HG03469 (cell line): ENCODE measurements at regions not wholly inside any gene's neighbourhood (a gene's known extent, or its start where the extent isn't known, plus 50 kb on each side); places are given as distances from the start of the nearest gene placed in this dataset.
"Not testable (repeated sequence)": the region's sequence is repeated elsewhere in the genome, so short reads cannot be mapped to it uniquely, and the experiment has no call there.

ENCODE experiments used
- ATAC-seq: cut with Tn5 transposase; IDR thresholded peaks from one replicate; pipeline ENCODE4 v1.9.1; 2021; ENCODE audit warnings: mild to moderate bottlenecking, moderate library complexity, moderate number of reproducible peaks; ENCODE audit not compliant: unreplicated experiment

DNA sequence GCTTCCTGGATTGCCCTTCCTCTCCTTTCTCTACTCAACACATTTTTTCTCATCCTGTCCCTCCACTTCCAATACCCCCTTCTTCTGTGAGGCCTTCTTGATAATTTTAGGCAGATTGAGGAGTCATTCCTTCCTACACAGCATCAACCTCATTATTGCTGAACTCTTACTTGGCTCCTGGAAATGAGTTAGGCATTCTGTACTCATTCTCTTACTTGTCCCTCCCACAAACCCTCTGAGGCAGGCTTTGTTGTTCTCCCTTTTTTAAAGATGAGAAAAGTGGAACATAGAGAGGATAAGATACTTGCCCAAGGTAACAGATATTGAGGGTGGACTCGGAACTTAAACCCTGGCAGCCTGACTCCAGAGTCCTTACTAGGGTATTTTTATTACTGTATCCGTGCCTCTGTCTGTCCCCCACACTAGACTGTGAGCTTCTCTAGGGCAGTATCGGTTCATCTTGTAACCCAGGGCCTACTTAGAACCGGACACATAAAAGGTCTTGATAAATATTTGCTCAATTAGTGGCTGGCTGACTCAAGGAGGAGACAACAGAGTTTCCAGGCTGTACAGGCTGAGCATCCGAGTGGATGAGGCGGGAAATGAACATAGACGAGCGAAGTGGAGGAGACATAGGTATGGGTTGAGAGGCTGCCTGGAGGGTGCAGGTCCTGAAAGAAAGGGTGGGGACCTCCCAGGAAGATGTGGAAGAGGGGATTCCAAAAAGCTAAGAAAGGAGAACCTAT lies 148.7 kb upstream of the ATP2B2 start:
- ATAC-seq: no peak

GRCh38 chr3:10655105-10655504 lies 149.7 kb upstream of the ATP2B2 start:
- ATAC-seq: no peak

GRCh38 chr3:10657339-10657738 lies 152.0 kb upstream of the ATP2B2 start:
- not testable (repeated sequence) for ATAC-seq

- ATAC-seq: no peak
Measured at GRCh38 chr3:10665592-10665991, 150.4 kb upstream of the SLC6A11 start.

DNA sequence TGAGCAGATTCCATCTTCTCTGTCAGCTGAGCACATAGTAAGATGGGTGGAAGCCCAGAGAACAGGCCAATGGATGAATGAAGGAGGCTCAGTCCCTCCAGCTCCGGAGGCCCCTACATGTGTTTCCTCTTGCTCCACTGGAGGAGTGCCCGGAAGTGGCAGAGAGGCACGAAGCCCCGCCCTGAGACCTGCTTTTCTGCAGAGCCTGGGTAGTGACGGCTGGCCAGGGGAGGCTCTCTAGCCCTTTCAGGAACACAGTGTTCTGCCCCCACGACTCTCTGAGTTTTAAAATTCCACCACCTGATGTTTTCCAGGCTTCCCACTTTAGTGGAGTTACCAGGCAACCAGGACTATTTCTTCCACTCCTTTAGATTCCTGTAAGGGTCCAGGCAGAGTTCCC lies 149.4 kb upstream of the SLC6A11 start:
- ATAC-seq: no peak

- ATAC-seq: no peak
Measured at GRCh38 chr3:10667269-10667668, 148.8 kb upstream of the SLC6A11 start.

DNA sequence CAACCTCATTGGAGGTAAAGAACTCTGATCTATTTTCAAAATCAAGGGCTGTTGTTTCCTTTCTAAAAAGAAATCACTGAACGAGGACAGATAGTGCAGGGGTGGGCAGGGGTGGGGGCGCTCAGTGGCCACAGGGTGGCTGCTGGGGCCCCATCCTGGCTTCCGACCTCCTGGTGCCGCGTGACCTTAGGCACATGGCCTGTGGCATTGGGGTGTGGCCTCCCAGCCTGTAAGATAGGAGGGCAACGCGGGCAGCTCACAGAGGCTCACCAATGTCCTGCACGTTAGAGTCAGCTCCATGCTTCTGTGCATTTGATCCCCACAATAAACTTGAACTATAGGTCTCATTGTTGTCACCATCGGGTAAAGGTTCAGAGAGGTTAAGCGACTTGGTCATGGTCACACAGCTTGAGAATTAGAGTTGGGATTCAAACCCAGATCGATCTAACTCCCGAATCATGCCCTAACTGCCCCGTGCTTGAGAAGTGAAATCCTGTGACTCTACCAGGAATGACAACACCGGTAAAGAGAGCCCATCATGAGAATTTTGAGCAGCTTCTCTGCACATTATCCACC lies 148.0 kb upstream of the SLC6A11 start:
- ATAC-seq: no peak

DNA sequence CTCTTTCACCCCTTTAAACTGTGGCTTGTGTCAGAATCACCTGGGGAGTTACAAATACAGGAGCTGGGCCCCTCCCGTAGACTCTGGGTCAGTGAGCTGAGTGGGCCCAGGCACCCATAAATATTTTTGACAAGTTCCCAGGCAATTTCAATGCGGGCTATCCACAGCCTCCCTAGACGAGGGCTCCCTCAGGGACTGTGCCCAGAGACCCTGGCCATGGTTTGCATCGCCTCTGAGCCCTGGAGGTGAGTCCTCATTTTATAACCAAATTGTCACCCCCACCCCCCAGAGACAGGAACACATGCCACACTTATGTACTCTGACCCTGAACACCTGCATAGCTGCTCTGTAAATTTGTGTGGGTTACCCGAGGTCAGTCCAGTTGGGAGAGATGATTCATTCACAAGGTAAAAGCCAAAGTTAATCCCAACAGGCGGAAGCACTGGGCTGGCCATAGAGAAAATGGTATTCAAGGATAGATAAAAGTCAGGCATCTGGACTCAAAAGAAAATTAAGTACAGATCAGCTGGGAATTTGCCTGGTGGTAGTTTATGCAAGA lies 146.5 kb upstream of the SLC6A11 start:
- ATAC-seq: no peak

DNA sequence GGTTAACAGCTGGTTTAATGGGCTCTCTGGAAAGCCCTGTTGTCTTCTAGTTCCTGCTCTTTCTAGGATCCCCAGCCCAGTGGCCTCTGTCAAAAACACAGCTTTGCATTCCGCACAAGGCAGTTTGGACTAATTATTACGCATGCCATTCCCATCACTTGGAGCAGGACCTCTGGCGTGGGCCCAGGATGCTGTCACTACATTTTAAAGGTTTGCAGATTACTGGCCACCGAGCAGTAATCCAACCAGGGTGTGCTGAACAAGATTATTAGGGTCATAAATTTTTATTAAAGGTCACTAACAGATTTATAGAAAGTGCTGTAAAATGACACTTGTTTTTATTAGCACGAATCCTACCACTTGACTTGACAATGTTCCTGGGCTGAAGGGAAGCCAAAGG lies 143.6 kb upstream of the SLC6A11 start:
- ATAC-seq: no peak

DNA sequence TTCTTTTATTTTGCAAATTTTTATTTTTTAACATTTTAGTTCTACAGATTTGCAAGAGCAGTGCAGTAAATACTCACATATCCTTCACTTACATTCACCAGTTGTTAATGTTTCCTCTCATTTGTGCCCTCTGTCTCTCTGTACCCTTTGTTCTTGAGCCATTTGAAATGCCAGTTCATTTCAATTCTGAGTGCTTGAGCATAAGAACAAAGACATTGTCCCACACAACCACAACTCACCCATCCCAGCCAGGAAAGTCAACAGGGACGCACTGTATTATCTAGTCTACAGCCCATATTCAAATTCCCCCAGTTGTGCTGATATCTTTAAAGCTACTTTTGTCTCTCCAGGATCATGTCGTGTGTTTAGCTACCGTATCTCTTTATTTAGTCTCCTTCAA lies 141.4 kb upstream of the SLC6A11 start:
- no peak for ATAC-seq

DNA sequence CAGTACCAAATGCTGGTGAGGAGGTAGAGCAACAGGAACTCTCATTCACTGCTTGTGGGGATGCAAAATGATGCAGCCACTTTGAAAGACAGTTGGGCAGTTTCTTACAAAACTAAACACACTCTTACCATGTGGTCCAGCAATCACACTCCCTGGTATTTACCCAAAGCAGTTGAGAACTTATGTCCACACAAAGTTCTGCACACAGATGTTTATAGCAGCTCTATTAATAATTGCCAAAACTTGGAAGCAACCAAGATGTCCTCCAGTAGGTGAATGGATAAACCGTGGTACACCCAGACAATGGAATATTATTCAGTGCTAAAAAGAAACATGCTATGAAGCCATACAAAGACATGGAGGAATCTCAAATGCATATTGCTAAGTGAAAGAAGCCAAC lies 139.1 kb upstream of the SLC6A11 start:
- ATAC-seq: no peak

DNA sequence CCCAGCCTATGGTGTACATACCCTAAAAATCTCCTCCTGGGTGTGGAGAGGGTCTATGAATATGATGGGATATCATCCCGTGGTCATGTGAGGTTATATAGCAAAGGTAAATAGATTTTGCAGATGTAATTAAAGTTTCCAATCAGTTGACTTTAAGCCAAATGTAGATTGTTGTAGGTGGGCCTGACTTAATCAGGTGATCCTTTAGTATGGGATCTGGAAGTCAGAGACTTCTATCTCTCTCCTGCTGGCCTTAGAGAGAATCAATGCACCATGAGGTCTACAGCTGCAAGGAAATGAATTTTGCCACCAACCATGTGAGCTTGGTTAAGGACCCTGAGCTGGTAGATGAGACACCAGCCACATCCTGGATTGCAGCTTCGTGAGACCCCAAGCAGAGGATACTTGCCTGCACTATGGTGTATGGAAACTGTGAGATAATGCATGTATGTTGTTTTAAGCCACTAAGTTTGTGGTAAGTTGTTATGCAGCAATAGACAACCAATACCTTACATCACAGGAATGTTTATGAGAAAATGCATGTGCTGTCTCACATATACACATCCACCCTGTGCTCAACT lies 137.1 kb upstream of the SLC6A11 start:
- no peak for ATAC-seq

DNA sequence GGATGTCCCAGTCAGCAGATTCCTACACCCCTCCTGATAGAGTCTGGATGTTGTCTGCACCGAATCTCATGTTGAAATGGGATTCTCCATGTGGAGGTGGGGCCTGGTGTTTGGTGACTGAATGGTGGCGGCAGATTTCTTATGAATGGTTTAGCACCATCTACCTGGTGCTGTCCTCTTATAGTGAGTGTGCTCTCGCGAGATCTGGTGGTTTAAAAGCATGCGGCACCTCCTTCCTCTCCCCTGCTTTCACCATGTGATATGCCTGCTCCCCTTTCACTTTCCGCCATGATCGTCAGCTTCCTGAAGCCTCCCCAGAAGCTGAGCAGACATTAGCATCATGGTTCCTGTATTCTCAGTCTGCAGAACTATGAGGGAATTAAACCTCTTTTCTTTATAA lies 135.2 kb upstream of the SLC6A11 start:
- no peak for ATAC-seq

- ATAC-seq: no peak
Measured at GRCh38 chr3:10682692-10683091, 133.3 kb upstream of the SLC6A11 start.

GRCh38 chr3:10683106-10683505 lies 132.9 kb upstream of the SLC6A11 start:
- ATAC-seq: no peak

DNA sequence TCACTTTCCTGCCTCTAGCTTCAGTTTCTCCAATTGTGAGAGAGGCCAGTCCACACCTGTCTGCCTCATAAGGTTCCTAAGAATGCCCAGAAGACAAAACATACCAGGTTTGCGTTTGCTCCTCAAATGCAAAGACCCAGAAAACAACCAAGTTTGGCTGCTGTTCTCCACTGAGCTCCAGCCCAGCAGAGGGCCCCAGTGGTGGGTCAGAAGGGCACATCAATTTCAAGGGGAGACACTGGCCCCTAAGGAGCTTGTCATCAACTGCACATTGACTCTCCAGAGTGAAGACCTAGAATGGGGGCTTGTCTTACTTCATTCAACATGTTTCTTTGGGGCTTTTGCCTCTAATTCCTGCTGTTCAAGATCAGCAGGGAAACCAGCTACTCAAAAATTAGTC lies 127.9 kb upstream of the SLC6A11 start:
- no peak for ATAC-seq

GRCh38 chr3:10688548-10689172 lies 127.4 kb upstream of the SLC6A11 start:
- no peak for ATAC-seq

DNA sequence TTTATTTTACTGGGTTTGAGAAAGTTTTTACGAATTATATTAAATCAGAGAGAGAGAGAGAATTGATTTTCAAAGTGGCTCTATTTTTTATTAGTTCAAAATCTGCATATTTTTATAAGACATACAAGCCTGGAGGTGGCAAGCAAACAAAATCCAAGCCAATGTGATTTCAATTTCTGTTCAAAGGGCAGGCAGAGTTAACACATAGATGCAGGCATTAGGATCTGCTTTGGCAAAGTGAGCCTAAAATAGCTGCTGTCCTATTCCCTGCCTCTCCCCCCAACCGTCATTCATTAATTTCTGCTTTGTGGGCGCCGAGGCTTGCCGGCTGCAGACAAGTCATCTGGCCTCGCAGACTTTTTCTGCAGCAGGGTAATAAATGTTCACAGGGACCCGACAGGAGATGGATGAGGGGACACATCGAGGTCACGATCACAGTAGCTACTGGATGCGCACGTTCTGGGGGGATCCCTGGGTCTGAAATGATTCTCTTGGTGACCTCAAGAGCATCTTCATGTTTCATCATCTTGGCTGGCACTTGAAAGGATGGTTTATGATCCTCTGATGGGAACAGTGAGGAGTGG lies 123.9 kb upstream of the SLC6A11 start:
- ATAC-seq: no peak

GRCh38 chr3:10693457-10693856 lies 122.6 kb upstream of the SLC6A11 start:
- no peak for ATAC-seq

GRCh38 chr3:10694179-10694578 lies 121.8 kb upstream of the SLC6A11 start:
- no peak for ATAC-seq

DNA sequence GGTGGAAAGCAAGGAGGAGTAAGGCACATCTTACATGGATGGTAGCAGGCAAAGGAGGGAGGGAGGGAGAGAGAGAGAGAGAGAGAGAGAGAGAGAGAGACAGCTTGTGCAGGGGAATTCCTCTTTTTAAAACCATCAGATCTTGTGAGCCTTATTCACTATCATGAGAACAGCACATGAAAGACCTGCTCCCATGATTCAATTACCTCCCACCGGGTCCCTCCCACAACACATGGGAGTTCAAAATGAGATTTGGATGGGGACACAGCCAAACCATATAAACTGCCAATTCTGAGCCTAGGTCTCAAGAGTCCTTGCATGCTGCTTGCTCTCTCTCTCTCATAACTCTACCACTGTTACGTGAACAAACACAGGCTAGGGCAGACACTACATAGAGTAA lies 120.8 kb upstream of the SLC6A11 start:
- not testable (repeated sequence) for ATAC-seq
